Neuronal stem cell (in vitro differentiated cells): ENCODE measurements at regions not wholly inside any gene's neighbourhood (a gene's known extent, or its start where the extent isn't known, plus 50 kb on each side); places are given as distances from the start of the nearest gene placed in this dataset.

Experiments used
- DNase-seq: peaks from one replicate; pipeline ENCODE4 v3.0.0-alpha.2; 2013; ENCODE audit warnings: low spot score
- H2AFZ ChIP-seq: one replicate; pipeline ENCODE4 v1.6.1; 2013; ENCODE audit warnings: mild to moderate bottlenecking, low read length, inconsistent platforms
- H2AK5ac ChIP-seq: 2 replicates; pipeline ENCODE4 v1.6.1; 2013; ENCODE audit warnings: low read depth, mild to moderate bottlenecking, inconsistent platforms, low read length, moderate library complexity, mixed read lengths
- H2BK120ac ChIP-seq: 2 replicates; pipeline ENCODE4 v1.6.1; 2013; ENCODE audit warnings: low read depth, mild to moderate bottlenecking, inconsistent platforms, low read length, moderate library complexity, mixed read lengths
- H2BK12ac ChIP-seq: one replicate; pipeline ENCODE4 v1.6.1; 2013; ENCODE audit warnings: low read length, inconsistent platforms
- H2BK15ac ChIP-seq: 2 replicates; pipeline ENCODE4 v1.6.1; 2013; ENCODE audit warnings: mild to moderate bottlenecking, low read length, inconsistent platforms, mixed read lengths
- H2BK5ac ChIP-seq: one replicate; pipeline ENCODE4 v1.6.1; 2013; ENCODE audit warnings: inconsistent platforms, mild to moderate bottlenecking, low read length, moderate library complexity
- H3K14ac ChIP-seq: one replicate; pipeline ENCODE4 v1.6.1; 2013; ENCODE audit warnings: low read length, inconsistent platforms
- H3K18ac ChIP-seq: 2 replicates; pipeline ENCODE4 v1.6.1; 2013; ENCODE audit warnings: low read length, inconsistent platforms
- H3K23ac ChIP-seq: 2 replicates; pipeline ENCODE4 v1.6.1; 2013; ENCODE audit warnings: low read depth, mild to moderate bottlenecking, mixed read lengths, low read length, inconsistent platforms; ENCODE audit not compliant: poor library complexity
- H3K27ac ChIP-seq: replicated peaks from 3 replicates; pipeline ENCODE4 v1.5.1; 2013; ENCODE audit warnings: low read length, inconsistent platforms
- H3K27me3 ChIP-seq, 3 experiments: 2 replicates each; pipeline ENCODE4 v1.6.1; 2013; ENCODE audit warnings: low read length in 3 of 3, mild to moderate bottlenecking in 2 of 3, inconsistent platforms in 1 of 3, low read depth in 1 of 3, mixed read lengths in 1 of 3, moderate library complexity in 1 of 3; ENCODE audit not compliant: control insufficient read depth in 3 of 3, insufficient read depth in 3 of 3
- H3K36me3 ChIP-seq, 2 donors: replicated peaks in 1 of 2; 2 replicates each; pipeline ENCODE4 v1.6.1; 2013; ENCODE audit warnings: low read length in 2 of 2; ENCODE audit not compliant: control insufficient read depth in 2 of 2, insufficient read depth in 2 of 2
- H3K4ac ChIP-seq: 2 replicates; pipeline ENCODE4 v1.6.1; 2013; ENCODE audit warnings: inconsistent platforms, mild to moderate bottlenecking, low read length, moderate library complexity
- H3K4me1 ChIP-seq, 2 donors: 1 replicate in 1 of 2; 2 replicates in 1 of 2; pipeline ENCODE4 v1.6.1; 2013; ENCODE audit warnings: low read length in 2 of 2, low read depth in 1 of 2; ENCODE audit not compliant: control insufficient read depth in 2 of 2, insufficient read depth in 1 of 2
- H3K4me2 ChIP-seq: one replicate; pipeline ENCODE4 v1.6.1; 2013; ENCODE audit warnings: mild to moderate bottlenecking, low read length, inconsistent platforms; ENCODE audit not compliant: insufficient read depth, poor library complexity, severe bottlenecking
- H3K4me3 ChIP-seq, 2 donors: 2 replicates each; pipeline ENCODE4 v1.5.1; 2013; ENCODE audit warnings: low read length in 2 of 2, mild to moderate bottlenecking in 2 of 2, inconsistent platforms in 1 of 2, moderate library complexity in 1 of 2
- H3K79me1 ChIP-seq: one replicate; pipeline ENCODE4 v1.6.1; 2013; ENCODE audit warnings: low read depth, mild to moderate bottlenecking, inconsistent platforms, low read length, moderate library complexity
- H3K9ac ChIP-seq: one replicate; pipeline ENCODE4 v1.6.1; 2013; ENCODE audit warnings: mild to moderate bottlenecking, low read depth, low read length, inconsistent platforms; ENCODE audit not compliant: poor library complexity
- H3K9me3 ChIP-seq, 2 donors: replicated peaks in 1 of 2; 2 replicates each; pipeline versions ENCODE3 to v1.6.1; 2013; ENCODE audit warnings: low read length in 2 of 2, mild to moderate bottlenecking in 2 of 2, inconsistent platforms in 1 of 2, low read depth in 1 of 2, mixed read lengths in 1 of 2, moderate library complexity in 1 of 2; ENCODE audit not compliant: control insufficient read depth in 2 of 2, insufficient read depth in 1 of 2
- H4K8ac ChIP-seq: one replicate; pipeline ENCODE4 v1.6.1; 2013; ENCODE audit warnings: low read depth, mild to moderate bottlenecking, inconsistent platforms, low read length, moderate library complexity
- H4K91ac ChIP-seq: one replicate; pipeline ENCODE4 v1.6.1; 2013; ENCODE audit warnings: low read length, low read depth, mild to moderate bottlenecking, inconsistent platforms; ENCODE audit not compliant: poor library complexity
- WGBS, 2 donors: extraction: QIAGEN DNeasy Blood & Tissue Kit; methylation state at CpG; one replicate each; pipeline ENCODE4 v1.1.7; 2013; ENCODE audit warnings: missing lambda C conversion rate in 2 of 2, mixed read lengths in 1 of 2; ENCODE audit not compliant: insufficient read length in 2 of 2, insufficient replicate concordance in 1 of 2; ENCODE audit errors: extremely low coverage in 2 of 2; 5-methylcytosine and 5-hydroxymethylcytosine counted together

DNA sequence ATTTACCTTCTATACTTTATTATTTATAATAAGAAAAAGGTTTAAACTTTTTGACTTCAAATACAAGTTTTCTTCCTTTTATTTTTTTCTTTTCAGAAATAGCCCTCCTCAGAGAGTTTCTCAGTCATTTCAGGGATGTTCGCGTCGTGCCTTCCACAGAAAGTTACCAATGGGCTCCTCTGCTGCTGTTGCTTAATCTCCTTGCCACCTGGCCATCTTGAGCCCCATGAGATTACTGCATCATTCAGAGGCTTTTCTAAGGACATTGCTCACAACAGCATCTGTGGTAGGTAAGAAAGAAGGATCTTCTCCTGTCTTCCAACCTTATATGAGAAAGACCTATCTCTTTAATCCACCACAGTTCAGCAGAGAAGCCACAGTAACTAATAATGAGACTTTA lies 1361.9 kb upstream of the ADGRL3 start:
- Histone ChIP-seq H3K23ac (no peak overlapping the region), H2BK120ac (no peak overlapping the region), H3K79me1 (no peaks in the 10 kb centered on the region), H2BK12ac (no peak overlapping the region), H3K4ac (no peak overlapping the region), H2AK5ac (no peak overlapping the region), H2BK5ac (no peak overlapping the region), H4K91ac (no peak overlapping the region), H3K36me3 (no peaks in the 10 kb centered on the region), H3K9me3 (no peaks in the 10 kb centered on the region), H3K9ac (no peak overlapping the region), H4K8ac (no peak overlapping the region), H2BK15ac (no peak overlapping the region), H3K27me3 (no peaks in the 10 kb centered on the region), H3K18ac (no peak overlapping the region), H3K4me2 (no peak overlapping the region), H3K4me3 (no peak overlapping the region), H3K4me1 (peaks cover 0 to 2% of the 10 kb centered on the region in 2 donors), H2AFZ (no peak overlapping the region), H3K14ac (no peak overlapping the region), H3K27ac (no peak overlapping the region)
- no peak for DNase-seq
- no CpG with 5 or more reads among the region's 3 CpGs for WGBS, 2 donors

DNA sequence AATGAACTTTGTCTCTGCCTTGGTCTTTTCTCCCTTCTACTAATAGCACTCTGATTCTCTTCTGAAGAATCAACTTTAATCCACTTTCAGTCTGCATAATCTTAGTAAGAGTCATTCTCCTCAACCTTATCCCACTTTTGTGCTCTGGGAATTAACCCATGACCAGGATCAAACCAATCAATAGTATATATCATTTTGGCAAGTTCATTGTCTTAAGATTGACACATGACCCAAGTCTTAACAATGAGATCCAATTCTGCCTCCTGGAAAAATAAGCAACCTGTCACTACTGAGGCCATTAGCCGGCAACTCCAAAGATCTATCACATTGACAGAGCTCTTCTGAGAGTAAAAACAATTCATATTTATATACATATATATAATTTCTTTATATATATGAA lies 1358.4 kb upstream of the ADGRL3 start:
- H2BK15ac ChIP-seq, result no peak overlapping the region
- no peak overlapping the region for H3K4ac ChIP-seq
- no peak overlapping the region for H3K14ac ChIP-seq
- H3K18ac ChIP-seq, result no peak overlapping the region
- no peaks in the 10 kb centered on the region for H3K79me1 ChIP-seq
- no peak overlapping the region for H2AK5ac ChIP-seq
- H4K8ac ChIP-seq, result no peak overlapping the region
- no peaks in the 10 kb centered on the region for H3K36me3 ChIP-seq
- H3K4me2 ChIP-seq, result no peak overlapping the region
- H4K91ac ChIP-seq, result no peak overlapping the region
- no peak overlapping the region for H2BK12ac ChIP-seq
- H3K4me3 ChIP-seq, result no peak overlapping the region
- H3K23ac ChIP-seq, result no peak overlapping the region
- no peaks in the 10 kb centered on the region for H3K9me3 ChIP-seq
- no peaks in the 10 kb centered on the region for H3K27me3 ChIP-seq
- no CpG with 5 or more reads among the region's 1 CpG for WGBS, 2 donors
- peaks cover 0 to 2% of the 10 kb centered on the region in 2 donors for H3K4me1 ChIP-seq
- H3K27ac ChIP-seq, result no peak overlapping the region
- H2AFZ ChIP-seq, result no peak overlapping the region
- no peak for DNase-seq
- no peak overlapping the region for H2BK120ac ChIP-seq
- no peak overlapping the region for H2BK5ac ChIP-seq
- H3K9ac ChIP-seq, result no peak overlapping the region

DNA sequence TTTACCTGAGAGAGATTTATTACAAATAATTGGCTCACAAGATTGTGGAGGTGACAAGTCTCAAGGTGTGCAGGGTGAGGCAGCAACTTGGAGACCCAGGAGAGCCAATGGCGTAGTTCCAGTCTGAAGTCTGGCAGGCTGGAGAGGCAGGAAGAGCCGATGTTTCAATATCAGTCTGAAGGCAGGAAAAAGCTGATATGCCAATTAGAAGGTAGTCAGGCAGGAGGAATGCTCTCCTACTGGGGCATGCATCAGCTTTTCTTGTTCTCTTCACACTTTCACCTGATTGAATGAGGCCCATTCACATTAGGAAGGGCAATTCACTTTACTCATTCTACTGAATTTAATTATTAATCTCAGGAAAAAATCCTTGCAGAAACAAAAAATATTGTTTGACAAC lies 1351.7 kb upstream of the ADGRL3 start:
- Histone ChIP-seq H3K79me1 (no peaks in the 10 kb centered on the region), H2AK5ac (no peak overlapping the region), H3K36me3 (no peaks in the 10 kb centered on the region), H2BK12ac (no peak overlapping the region), H3K23ac (no peak overlapping the region), H3K4me2 (no peak overlapping the region), H3K9ac (no peak overlapping the region), H2BK15ac (no peak overlapping the region), H3K18ac (no peak overlapping the region), H3K4ac (no peak overlapping the region), H2AFZ (no peak overlapping the region), H2BK5ac (no peak overlapping the region), H3K14ac (no peak overlapping the region), H3K4me1 (peaks cover 0 to 5% of the 10 kb centered on the region in 2 donors), H3K9me3 (no peaks in the 10 kb centered on the region), H2BK120ac (no peak overlapping the region), H3K27me3 (no peaks in the 10 kb centered on the region), H4K8ac (no peak overlapping the region), H3K27ac (no peak overlapping the region), H3K4me3 (no peak overlapping the region), H4K91ac (no peak overlapping the region)
- DNase-seq, result peak; percentile 33
- WGBS, 2 donors, result no CpG with 5 or more reads among the region's 2 CpGs

DNA sequence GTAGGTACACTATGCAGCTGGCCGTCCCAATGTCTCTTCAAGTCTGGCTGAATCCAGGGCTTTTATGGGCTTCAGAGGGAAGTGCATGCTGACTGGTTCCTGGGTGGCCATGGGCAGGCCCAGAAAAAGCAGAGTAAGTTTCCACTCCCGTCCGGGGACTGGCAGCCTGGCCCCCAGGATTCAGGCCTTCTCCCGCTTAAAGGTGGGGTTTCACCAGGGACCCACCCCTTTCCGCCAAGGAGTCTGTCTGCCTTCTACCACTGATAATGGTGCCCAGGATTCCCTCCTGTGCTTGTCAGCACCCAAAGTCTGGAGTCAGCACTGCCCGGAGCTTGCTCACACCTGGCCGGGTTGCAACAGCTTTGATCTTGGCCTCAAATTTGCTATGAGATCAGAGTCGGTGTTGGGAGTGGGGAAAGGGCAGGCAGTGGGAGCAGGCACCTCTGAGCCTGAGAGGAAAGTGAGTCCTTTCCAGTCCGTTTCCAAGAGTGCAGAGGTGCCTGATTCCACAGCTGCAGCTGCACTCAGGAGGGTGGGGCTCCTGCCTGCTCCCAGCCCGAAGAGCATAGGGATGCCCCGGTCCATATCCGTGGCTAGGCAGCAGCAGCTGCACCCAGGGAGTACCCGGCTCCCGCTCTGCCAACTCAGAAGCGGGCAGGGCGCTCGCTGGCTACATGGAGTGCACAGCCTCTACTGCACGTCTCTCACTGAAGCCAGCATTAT lies 1344.3 kb upstream of the ADGRL3 start:
- Histone ChIP-seq H3K4ac (no peak overlapping the region), H3K9ac (no peak overlapping the region), H2AFZ (peak overlapping the region; percentile 35), H3K14ac (no peak overlapping the region), H3K79me1 (no peaks in the 10 kb centered on the region), H2AK5ac (no peak overlapping the region), H4K8ac (no peak overlapping the region), H3K27ac (no peak overlapping the region), H2BK15ac (no peak overlapping the region), H3K23ac (no peak overlapping the region), H2BK120ac (no peak overlapping the region), H3K36me3 (no peaks in the 10 kb centered on the region), H2BK12ac (no peak overlapping the region), H3K4me2 (no peak overlapping the region), H4K91ac (no peak overlapping the region), H3K4me1 (no peaks in the 10 kb centered on the region), H3K27me3 (no peaks in the 10 kb centered on the region), H3K9me3 (no peaks in the 10 kb centered on the region), H2BK5ac (no peak overlapping the region), H3K18ac (peak overlapping the region; percentile 20), H3K4me3 (no peak overlapping the region)
- DNase-seq, result no peak
- no CpG with 5 or more reads among the region's 18 CpGs for WGBS, 2 donors
